C1 segment of cervical spinal cord (tissue), 14 donors: ENCODE measurements at regions not wholly inside any gene's neighbourhood (a gene's known extent, or its start where the extent isn't known, plus 50 kb on each side); places are given as distances from the start of the nearest gene placed in this dataset.
A peak's percentile ranks its signal among the peaks of the same experiment; 100 is the strongest.
"Not testable (repeated sequence)": the region's sequence is repeated elsewhere in the genome, so short reads cannot be mapped to it uniquely, and the experiment has no call there.

Source experiments
- DNase-seq, 14 donors: peaks; one replicate each; lab custom pipeline; 2025; lab: John Stamatoyannopoulos, UW

DNA sequence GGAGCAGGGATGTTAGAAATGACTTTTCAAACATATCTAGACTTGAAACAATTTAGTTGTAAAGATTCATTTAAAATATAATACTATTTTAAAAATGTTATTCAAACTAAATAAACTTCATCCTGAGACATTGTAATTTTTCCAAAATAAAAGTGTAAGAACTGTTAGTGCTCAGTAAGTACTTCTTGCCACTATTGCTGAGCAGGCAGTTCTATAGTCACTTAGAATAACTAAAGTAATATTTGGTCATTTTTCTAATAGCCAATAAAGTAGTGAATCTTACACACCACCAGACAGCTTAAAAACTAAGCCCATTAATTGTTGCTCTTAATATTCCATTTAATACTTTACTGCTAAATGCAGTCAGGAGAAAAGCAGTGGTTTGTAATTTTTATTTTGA is 1120.0 kb upstream of the CDH10 start:
- no peak for DNase-seq

DNA sequence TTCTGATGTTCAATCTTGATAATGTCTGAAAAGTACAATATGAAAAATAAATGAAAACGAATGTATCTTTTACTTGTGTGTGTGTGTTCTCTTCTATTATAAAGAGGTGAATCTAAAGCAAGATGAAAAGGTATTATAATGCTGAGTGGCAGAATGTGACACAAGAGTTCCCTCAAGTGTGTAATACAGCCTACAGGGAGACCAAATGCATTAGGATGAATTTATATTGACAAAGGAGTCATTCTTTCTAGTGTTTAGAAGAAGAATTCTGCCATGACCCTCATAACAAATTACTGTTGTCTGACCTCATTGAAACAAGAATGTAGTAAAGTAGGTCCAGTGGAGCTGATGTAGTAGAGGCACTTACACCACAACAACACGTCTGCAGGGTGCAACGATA is 1119.0 kb upstream of the CDH10 start:
- DNase-seq, result no peak

DNA sequence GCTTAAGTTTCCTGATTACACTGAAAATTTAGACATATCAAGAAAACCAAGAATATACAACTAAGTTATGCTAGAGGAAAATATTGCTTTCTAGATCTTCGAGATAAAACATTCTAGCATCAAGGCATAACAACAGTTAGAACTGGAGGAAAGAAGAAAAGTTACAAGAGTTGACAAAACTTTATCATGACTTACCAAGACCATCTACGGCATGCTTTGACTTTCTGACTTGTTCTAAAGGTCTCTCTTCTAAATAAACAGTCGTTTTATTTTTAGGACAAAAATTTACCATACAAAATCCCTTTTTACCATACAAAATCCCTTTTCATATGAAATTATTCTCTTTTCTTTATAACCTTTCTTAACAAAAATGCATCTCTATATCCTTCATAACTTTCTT is 1110.1 kb upstream of the CDH10 start:
- no peak for DNase-seq

DNA sequence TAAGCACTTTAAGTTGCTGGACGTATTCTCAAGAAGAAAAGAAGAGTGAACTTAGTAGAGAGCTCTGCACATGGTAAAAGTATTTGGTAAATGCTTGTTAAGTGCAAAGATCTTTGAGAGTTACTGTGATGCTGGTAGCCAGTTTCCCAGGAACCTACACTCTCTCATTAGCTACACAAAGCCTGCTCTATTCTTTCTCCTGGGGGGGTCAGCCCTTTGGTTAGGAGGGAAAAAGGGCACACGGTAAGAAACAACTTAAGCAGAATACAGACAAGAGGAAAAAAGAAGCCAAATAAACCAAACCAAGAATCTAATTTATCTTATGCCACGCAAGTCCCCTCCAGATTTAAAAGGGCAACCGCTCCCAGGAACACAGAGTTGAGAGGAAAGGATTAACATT is 1100.1 kb upstream of the CDH10 start:
- DNase-seq, result no peak

DNA sequence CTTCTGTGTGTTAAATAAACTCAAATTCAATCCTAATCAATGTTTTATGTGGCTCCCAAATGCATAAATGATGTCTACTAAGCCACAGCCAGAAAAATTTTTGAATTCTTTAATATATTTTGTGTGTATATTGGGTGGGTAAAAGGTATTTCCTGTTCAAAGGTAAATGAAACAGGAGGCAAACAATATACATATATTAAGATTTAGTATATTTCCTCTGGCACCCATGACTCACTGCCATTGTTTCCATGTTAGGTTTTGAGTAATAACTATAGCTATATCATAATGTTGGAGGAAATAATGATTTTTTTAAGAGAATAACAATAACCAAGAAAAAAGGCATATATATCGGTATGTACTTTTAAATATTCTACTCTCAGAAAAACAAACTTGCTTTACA is 1071.9 kb upstream of the CDH10 start:
- DNase-seq, result no peak

DNA sequence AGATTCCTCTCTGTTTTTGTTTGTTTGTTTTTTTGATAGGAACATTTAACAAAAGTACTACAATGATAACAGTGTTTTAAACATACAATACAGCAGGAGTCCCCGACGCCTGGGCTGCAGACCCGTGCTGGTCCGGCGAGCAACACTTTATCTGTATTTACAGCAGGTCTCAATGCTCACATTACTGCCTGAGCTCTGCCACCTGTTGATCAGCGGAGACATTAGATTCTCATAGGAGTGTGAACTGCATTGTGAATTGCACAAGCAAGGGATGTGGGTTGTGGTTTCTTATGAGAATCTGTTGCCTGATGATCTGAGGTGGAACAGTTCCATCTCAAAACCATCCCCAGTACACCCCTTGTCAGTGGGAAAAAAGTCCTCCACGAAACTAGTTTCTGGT is 1068.5 kb upstream of the CDH10 start:
- DNase-seq, result no peak

DNA sequence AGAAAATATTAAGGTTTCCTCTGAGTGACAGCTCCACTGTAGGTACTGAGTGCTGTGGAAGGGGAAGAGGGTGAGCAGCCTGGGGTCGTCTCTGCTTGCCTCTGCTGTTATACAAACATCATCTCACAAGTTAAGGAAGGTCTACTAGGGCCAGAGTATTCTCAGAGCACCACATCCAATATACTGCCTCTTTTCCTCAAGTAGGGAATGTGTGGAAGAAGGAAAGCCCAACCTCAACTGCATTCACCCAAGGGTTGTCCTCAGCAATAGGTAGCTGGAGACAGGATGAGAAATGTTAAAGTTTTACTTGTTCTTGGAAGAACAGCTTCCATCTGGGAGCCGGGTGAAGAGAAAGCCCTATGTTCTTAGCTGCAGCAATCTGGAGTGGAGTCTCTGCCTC is 1062.3 kb upstream of the CDH10 start:
- DNase-seq, result no peak

DNA sequence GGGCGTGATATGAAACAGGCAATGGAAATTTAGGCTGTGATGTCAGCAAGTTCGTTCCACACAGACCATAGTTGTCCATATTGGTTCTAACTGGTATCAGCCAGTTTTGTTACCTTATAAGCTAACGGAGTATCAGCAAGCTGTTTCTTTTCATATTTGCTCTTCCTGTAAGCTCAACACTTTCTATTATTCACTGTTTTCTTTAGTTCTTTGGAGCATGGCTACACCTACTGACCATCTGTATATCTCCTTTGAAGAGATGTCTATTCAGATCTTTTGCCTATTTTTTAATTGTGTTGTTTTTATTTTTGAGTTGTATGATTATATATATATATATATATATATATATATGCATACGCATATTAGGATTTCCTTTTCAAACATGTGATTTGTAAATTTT is 1057.2 kb upstream of the CDH10 start:
- no peak for DNase-seq

DNA sequence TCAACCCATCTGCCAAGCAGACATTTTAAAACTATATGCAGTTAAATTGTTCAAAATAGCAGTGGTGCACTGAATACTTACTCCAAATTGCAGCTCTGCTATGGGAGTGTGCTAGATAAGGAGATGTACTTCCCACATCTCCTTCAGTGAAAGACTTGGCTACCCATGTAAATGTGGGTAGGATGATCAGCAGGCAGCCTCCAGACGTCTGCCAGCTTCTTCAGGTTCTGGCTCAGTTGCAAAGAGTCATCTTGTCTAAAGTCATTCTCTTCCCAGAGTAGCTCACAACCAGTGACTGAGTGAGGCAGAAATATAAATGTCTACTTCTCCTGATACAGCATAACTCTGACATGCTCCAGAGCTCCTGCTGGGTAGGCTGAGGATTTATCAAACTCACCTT is 1050.0 kb upstream of the CDH10 start:
- DNase-seq, result no peak

DNA sequence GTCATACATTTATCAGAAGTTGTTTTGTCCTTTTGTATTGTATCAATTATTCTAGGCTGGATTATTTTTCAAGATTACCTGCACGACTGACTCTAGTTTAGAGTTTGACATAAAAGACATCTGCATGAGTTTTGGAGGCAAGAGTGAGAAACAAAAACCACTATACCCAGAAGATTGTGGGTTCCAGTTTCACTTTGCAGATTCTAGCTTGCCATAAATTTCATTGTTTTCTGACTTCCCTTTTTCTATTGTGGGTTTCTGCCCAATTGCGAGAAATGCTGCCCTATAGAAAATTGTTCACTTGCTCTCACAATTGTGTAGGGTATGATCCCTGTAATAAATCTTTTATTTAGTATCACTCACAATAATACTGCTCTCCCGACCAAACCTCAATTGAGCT is 1043.4 kb upstream of the CDH10 start:
- no peak for DNase-seq

DNA sequence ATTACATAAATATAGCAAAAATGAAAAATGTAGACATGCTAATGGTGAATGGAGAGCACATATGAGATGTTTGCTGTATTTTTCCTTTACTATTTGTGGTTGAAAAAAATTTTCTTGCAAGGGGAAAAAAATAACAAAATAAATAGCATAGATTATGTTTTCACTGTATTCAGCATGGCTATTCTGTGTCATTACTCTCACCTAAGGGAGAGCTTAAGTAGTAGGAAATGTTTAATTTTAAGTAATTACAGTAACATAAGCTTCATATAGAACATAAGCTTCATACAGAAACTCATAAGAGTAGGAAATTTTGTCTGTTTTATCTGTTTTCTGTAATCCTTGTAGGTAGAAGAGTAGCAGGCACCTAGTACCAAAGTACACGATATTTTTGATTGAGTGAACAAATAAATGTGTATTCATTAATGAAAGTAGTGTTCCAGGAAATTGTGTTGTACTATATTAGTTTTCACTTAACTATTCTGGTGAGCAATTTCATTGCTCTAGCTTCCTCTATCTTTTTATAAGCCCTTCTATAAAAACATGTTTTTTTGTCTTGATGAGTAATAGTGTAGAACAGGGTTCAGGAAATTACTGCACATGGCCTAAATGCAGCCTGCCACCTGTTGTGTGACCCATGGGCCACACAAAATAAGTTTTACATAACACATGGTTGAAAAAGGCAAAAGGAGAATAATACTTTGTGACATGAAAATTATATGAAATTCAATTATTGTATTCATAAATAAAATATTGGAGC is 1025.0 kb upstream of the CDH10 start:
- DNase-seq, result no peak

DNA sequence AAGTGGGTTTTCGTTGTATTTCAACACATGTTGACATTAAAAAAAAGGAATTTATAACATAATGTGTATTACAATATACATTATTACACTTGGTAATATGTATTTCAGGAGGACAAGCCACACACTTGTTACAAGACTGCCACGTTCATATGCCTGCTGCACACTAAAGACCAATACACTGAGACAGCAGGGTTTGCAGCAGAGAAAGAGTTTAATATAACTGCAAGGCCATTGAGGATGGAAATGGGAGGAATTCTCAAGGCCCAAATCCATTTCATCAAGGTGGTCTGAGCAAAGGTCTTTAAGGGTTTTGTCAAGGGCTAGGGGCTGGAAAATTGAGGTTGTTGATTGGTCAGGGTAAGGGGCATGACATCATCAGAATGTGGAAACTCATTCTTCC is 1017.8 kb upstream of the CDH10 start:
- no peak for DNase-seq

DNA sequence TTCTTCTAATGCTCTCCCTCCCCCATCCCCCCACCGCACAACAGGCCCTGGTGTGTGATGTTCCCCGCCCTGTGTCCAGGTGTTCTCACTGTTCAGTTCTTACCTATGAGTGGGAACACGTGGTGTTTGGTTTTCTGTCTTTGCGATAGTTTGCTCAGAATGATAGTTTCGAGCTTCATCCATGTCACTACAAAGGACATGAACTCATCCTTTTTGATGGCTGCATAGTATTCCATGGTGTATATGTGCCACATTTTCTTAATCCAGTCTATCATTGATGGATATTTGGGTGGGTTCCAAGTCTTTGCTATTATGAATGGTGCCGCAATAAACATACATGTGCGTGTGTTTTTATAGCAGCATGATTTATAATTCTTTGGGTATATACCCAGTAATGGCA is 1005.5 kb upstream of the CDH10 start:
- DNase-seq, result not testable (repeated sequence)

DNA sequence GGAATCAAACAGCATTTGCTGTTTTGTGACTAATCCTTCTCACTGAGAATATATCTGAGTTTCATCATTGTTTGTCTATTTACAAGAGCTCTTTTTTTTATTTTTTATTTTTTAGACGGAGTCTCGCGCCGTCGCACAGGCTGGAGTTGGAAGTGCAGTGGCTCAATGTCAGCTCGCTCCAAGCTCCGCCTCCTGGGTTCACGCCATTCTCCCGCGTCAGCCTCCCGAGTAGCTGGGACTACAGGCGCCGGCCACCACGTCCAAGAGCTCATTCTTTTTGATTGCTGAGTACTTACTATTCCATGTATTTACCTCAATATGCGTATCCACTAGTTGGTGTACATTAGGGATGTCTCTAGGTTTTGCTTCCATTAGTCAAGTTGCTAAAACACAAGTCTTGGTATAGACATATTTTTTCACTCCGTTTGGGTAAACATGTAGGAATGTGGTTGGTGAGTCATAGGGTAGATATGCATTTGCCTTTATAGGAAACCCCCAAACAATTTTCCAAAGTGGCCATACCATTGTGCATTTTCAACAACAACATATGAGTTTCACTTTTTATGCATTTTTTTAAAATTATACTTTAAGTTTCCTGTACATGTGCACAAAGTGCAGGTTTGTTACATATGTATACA is 1005.0 kb upstream of the CDH10 start:
- no peak for DNase-seq

DNA sequence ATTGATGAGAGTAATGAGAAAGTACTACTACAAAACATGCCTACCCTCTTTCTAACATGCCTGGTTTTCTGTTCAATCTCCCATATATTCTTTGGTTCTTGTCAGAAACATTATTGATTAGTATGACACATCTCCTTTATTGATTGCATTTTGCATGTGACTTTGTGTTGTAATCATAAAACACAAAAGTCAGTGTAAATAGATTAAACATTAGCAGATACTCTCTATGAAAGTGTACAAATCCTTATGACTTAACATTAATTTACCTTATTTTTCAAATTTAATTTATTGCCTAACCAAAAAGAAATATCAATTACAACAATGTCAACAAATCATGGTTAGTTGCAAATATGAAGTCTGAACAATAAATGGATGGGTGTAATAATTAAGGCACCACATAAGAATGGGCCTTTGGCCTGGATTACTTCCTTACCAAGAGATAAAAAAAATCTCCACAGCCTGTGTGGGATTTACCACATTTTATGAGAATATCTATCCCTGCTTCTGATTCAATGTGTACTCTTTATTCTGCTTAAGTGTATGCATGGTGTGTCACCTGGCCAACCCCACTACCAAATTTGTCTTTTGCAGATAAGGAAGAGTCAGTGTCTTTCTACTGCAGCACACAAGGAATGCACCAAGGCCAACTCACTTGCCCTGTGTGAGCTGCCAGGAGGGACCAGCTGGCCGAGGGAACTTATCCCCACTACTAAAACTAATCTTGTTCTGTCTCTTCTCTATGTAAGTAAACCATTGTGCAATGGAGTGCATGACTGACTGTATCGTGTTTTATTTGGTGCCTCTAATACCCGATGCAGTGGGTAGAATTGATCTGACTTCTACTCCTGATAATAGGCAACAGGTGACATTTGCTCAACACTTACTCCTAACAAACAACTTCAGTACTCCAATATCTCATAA is 1001.9 kb upstream of the CDH10 start:
- no peak for DNase-seq

DNA sequence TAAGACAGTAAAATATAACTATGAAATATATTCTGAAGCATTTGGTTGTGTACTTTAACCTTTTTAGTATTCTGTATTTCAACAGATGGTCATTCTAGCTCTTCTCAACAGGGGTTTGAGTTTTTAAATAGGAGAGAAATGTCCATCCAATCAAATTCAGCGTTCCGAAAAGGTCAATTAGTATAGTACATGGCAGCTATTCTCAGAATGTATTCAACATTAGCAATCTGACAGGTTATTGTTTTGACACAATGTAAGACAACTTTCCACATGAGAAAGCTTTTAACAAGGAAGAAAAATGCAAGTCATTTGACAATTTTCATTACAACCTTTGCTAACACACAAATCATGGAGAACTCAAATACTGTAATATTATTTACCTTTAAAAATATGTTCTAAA is 996.3 kb upstream of the CDH10 start:
- DNase-seq, result peak in 1 of 14 donors; percentile 8

DNA sequence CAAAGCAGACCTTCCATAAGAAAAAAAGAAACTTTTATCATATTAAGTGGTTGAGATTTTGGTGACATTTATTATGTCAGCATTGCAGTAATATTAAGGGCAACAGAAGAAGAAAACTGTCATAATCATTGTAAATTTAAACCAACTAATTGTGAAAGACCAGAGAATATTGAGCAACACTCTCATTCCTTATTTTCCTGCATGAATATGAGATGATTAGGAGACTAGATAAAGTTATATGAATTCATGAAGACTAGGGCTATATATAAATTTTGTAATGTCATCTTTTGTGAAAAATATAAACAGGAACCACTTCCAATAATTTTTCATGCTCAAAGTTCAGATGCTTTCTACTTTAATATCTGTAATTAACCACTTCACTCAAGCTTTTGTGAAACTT is 974.5 kb upstream of the CDH10 start:
- DNase-seq, result no peak

DNA sequence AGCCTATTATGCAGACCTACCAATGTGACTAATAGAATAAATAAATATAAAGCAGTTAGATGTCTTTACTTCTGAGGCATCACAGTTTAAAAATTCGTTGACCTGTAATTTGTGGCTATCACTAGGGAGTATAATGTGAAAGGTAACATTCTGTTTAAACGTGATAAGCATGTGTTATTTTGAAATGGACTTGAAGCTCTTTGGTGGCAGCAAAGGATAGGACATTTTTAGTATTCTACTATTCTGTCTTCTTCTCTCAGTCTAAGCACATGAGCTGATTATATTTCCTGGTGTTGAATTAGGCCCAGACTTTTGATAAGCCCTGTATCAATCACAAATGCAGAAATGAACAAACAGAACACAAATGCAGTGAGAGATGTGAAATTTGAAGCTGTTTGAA is 974.0 kb upstream of the CDH10 start:
- no peak for DNase-seq

DNA sequence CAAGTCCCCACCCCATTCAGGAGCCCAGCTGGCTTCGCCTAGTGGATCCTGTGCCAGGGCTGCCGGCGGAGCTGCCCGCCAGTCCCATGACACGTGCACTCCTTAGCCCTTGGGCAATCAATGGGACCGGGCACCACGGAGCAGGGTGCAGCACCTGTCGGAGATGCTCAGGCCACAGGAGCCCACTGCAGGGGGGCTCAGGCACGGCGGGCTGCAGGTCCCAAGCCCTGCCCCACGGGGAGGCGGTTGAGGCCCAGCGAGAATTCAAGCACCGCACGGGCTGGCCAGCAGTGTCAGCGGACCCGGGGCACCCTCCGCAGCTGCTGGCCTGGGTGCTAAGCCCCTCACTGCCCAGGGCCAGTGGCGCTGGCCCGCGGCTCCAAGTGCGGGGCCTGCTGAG is 969.7 kb upstream of the CDH10 start:
- no peak for DNase-seq

DNA sequence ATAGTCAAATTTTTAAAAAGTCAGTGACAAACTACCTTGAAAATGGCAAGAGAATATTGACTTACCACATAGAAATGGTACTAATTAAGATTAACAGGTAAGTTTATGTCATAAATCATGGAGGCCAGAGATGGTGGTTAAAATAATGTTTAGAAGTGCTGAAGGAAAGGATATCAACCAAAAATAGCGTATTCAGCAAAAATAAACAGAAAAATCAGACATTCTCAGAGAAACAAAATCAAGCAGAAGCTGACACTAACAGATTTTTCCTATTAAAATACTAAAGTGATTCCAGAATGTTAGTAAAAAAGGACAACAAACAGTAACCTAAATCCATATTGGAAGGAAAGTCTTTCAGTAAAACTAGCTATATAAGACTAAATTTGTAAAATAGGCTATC is 959.9 kb upstream of the CDH10 start:
- DNase-seq, result no peak

DNA sequence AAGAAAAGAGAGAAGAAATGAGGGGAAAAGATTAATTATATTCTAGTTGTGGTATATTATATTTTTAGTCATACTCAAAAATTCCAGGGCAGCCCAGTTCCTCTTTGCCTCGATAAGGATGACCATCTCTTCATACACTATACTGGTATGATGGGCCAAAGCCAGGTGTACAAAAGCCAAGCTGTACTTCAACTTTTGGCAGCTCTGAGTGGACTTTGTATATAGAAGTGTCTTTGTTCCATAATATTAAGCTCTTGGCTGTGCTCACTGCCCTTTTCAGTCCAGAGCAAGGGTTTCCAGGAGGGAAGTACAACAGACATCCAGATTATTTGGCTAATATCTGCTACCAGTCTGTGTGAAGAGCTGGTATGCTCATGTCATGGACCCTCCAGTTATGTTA is 934.3 kb upstream of the CDH10 start:
- DNase-seq, result no peak

DNA sequence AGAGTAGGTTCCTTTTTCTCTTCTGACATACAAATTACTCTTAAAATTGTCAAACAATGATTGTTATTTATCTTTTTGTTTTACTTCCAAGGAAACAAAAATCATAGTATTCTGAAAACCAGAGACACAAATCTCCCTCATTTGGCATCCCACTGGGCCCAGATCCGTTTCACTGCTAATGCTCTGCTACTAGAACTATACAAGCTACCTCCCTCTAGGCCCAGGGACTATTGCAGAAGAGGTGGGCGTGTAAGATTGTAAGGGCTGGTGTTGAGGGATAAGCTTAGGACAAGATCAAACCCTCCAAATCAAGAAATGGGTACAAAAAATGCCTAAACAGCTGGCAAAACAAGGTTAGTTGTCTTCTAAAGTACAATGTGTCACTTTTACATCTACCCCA is 928.9 kb upstream of the CDH10 start:
- no peak for DNase-seq
